ENCODE measurements at regions not wholly inside any gene's neighbourhood (a gene's known extent, or its start where the extent isn't known, plus 50 kb on each side); places are given as distances from the start of the nearest gene placed in this dataset.

DNA sequence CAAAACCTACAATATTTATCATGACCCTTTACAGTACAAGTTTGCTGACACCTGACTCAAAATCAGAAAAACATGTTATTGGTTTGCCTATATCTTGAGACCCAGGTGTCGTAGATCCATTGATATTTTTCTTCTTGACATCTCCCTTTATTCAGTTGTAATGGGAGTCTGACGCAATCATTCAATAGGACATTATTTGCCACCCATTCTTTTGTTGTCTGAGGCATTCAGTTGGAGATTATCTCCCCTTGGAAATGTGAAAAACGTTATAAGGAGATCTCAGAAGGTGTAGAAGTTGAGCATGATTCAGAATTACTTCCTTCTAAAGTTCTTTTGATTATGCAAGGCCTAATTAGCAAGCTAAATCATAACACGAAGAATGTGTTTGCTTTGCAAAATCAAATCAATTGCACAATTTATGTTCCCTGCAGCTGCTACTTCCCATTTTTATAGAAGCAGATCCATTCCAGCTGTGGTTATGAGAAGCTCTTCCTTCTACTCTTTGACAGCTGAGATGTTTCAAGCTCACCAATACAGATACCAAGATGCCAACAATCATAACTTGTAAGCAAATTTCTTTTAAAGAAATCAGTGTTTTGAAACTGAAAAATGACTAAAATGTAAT is 228.2 kb upstream of the SYT1 start:
- WGBS, 2 donors, result 53 to 57% methylated on average over 4 of the region's 4 CpGs
- TF ChIP-seq EP300 (IDR thresholded peaks at IDR 0.05) (no peak), POLR2AphosphoS5 (IDR thresholded peaks at IDR 0.05) (no peak), POLR2A (IDR thresholded peaks at IDR 0.05) (no peak)
- TF ChIP-seq, protein P1, sequence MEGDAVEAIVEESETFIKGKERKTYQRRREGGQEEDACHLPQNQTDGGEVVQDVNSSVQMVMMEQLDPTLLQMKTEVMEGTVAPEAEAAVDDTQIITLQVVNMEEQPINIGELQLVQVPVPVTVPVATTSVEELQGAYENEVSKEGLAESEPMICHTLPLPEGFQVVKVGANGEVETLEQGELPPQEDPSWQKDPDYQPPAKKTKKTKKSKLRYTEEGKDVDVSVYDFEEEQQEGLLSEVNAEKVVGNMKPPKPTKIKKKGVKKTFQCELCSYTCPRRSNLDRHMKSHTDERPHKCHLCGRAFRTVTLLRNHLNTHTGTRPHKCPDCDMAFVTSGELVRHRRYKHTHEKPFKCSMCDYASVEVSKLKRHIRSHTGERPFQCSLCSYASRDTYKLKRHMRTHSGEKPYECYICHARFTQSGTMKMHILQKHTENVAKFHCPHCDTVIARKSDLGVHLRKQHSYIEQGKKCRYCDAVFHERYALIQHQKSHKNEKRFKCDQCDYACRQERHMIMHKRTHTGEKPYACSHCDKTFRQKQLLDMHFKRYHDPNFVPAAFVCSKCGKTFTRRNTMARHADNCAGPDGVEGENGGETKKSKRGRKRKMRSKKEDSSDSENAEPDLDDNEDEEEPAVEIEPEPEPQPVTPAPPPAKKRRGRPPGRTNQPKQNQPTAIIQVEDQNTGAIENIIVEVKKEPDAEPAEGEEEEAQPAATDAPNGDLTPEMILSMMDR (IDR thresholded peaks at IDR 0.05), result peak in 1 of 4 experiments; percentile 6
- H3K27ac ChIP-seq, result no peak overlapping the region
- H3K4me3 ChIP-seq, result no peak overlapping the region
- H3K27me3 ChIP-seq, result no peaks in the 10 kb centered on the region
- no peaks in the 10 kb centered on the region for H3K4me1 ChIP-seq
- no peaks in the 10 kb centered on the region for H3K36me3 ChIP-seq
- H3K9me3 ChIP-seq, result no peaks in the 10 kb centered on the region
- DNase-seq, result no peak
- intact Hi-C loops (cut with DNase I), result no loop called here

DNA sequence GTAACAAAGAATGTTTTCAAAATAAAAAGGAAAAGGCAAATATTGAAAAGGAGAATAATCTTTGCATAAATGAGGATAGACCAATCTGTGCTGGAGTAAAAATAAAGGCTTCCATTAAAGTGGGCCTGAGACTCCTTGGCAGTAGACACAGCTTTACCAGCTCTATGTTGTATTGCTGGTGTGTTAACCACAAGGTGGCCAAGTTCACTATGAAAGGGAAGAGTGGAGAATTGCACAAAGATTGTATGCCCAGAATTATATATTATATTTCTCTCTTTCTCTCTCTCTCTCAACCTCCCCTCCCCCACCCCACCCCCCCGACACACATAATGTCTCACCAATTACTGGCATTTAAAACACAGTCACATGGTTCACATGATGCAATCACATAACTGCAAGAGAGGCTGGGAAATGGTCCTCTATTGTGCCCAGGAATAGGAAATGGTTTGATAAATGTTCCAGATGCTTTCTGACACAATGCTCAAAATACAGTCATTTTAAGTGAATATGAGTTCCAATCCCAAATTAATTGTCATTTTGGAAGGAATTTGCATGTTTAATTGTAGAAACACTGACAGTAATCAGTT is 222.6 kb upstream of the SYT1 start:
- Histone ChIP-seq H3K4me1 (no peaks in the 10 kb centered on the region), H3K27ac (no peak overlapping the region), H3K27me3 (no peaks in the 10 kb centered on the region), H3K9me3 (no peaks in the 10 kb centered on the region), H3K36me3 (no peaks in the 10 kb centered on the region), H3K4me3 (no peak overlapping the region)
- 70 to 76% methylated on average over 1 of the region's 1 CpG for WGBS, 2 donors
- TF ChIP-seq, protein P1 (IDR thresholded peaks at IDR 0.05), result no peak
- intact Hi-C loops (cut with DNase I), result no loop called here
- no peak for DNase-seq

DNA sequence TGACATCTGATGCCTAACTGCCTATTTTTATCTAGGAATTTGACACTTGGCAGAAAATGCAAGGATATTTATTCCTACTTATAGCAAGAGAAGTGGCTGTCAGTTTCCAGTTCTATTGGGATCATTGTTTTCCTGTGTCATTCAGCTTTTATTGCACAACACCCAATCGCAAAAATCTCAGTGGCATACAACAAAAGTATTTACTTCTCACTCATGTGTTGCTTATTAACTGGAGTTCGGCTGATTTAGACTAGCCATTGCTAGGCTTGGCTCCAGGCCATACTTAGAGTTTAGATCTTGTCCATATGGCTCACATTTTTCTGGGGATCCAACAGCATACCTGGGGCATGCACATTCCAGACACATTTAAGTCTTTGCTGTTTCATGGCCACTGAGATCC is 218.6 kb upstream of the SYT1 start:
- Histone ChIP-seq H3K4me1 (no peaks in the 10 kb centered on the region), H3K4me3 (no peak overlapping the region), H3K36me3 (no peaks in the 10 kb centered on the region), H3K27ac (no peak overlapping the region), H3K27me3 (no peaks in the 10 kb centered on the region), H3K9me3 (no peaks in the 10 kb centered on the region)
- intact Hi-C loops (cut with DNase I), result no loop called here
- no peak for DNase-seq
- TF ChIP-seq POLR2A (IDR thresholded peaks at IDR 0.05) (no peak), POLR2AphosphoS5 (IDR thresholded peaks at IDR 0.05) (no peak), EP300 (IDR thresholded peaks at IDR 0.05) (no peak)
- TF ChIP-seq, protein P1 (IDR thresholded peaks at IDR 0.05), result no peak
- WGBS, 2 donors, result 9 to 57% methylated on average over 2 of the region's 2 CpGs

DNA sequence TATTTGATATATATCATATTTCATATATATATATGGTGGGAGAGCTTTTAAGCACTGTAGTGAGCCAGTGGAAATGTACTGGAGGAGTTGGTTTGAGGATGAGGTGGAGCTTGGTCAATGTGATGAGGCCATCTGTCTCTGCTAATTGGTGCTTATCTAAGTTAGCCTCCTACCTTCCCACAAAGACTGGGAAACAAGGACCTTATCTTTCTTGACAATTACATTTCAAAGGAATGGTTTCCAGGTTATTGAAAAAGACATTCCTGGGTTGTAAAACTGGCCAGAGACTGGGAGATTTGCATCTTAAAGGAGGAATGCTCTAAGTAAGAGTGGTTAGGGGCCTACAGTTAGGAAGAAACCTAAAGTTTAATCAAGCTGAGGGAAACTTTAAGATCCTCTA is 212.8 kb upstream of the SYT1 start:
- DNase-seq, result no peak
- Histone ChIP-seq H3K27ac (no peak overlapping the region), H3K36me3 (no peaks in the 10 kb centered on the region), H3K4me1 (no peaks in the 10 kb centered on the region), H3K27me3 (no peaks in the 10 kb centered on the region), H3K9me3 (no peaks in the 10 kb centered on the region), H3K4me3 (no peak overlapping the region)
- intact Hi-C loops (cut with DNase I), result no loop called here
- TF ChIP-seq POLR2AphosphoS5 (IDR thresholded peaks at IDR 0.05), result no peak
- TF ChIP-seq, protein P1 (IDR thresholded peaks at IDR 0.05), result no peak
- TF ChIP-seq EP300 (IDR thresholded peaks at IDR 0.05), result no peak
- TF ChIP-seq POLR2A (IDR thresholded peaks at IDR 0.05), result no peak

DNA sequence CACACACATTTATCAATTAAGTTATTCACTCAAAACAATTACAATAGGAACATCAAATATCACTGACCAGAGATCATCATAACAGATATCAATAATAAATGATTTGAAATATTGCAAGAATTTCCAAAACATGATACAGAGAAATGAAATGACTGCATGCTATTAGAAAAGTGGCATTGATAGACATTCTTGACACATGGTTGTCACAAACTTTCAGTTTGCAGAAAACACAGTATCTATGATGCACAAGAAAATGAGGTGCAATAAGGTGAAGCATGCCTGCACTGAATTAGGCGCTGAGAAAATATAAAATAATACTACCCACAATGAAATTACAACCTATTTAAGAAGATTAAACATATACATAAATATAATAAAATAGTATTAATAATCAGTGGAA is 198.0 kb upstream of the SYT1 start:
- H3K27me3 ChIP-seq, result no peaks in the 10 kb centered on the region
- 73 to 79% methylated on average over 1 of the region's 1 CpG for WGBS, 2 donors
- H3K4me1 ChIP-seq, result no peaks in the 10 kb centered on the region
- no peaks in the 10 kb centered on the region for H3K9me3 ChIP-seq
- intact Hi-C loops (cut with DNase I), result no loop called here
- no peaks in the 10 kb centered on the region for H3K36me3 ChIP-seq
- TF ChIP-seq, protein P1 (IDR thresholded peaks at IDR 0.05), result no peak
- no peak for TF ChIP-seq POLR2AphosphoS5 (IDR thresholded peaks at IDR 0.05)
- TF ChIP-seq POLR2A (IDR thresholded peaks at IDR 0.05), result no peak
- TF ChIP-seq EP300 (IDR thresholded peaks at IDR 0.05), result no peak
- no peak for DNase-seq
- H3K27ac ChIP-seq, result no peak overlapping the region
- no peak overlapping the region for H3K4me3 ChIP-seq
